Hindlimb muscle (tissue), 1 donor: ENCODE measurements at regions not wholly inside any gene's neighbourhood (a gene's known extent, or its start where the extent isn't known, plus 50 kb on each side); places are given as distances from the start of the nearest gene placed in this dataset.

ENCODE experiments used
- DNase-seq: peaks from one replicate; pipeline ENCODE4 v3.0.0-alpha.2; 2013

- no peak for DNase-seq
These were observed 140.0 kb upstream of the ST6GAL2 start for GRCh38 chr2:107025869-107026380.

DNA sequence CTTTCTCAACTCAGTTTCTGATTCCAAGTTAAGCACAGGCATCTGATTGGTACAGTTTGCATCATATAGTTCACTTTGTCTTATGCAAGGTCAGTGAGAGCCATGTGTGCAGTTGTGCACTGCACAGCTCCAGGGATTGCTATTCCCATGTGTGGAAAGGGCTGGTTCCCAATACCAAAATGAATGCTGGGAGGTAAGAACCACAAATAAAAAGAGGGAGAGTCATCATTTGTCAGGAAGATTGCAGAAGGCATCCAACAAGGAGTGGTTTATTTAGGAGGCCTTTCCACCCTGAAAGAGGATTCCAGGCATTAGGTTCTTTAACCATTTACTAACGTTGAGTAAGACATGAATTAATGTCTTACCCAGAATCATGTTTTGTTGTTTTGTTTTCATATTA is 141.2 kb upstream of the ST6GAL2 start:
- no peak for DNase-seq

GRCh38 chr2:107027810-107028209 is 141.8 kb upstream of the ST6GAL2 start:
- peak; percentile 6 for DNase-seq

DNA sequence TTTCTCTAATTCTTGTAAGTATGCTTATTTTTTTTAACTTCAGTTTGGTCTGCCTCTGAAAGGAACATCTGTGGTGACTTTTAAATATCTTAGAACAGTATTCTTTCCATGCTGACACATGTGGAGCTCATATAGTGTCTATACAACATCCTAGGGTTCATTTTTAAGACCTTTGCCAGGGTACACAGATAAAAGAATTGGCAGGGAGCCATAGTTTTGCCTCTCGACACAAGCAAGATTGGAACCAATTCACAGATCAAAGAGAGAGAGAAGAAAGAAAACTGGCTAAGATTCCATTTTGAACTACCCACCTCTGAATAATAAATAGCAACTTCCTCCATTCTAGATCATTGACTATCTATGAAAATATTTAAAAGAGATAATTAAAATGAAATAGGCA is 142.7 kb upstream of the ST6GAL2 start:
- no peak for DNase-seq

- no peak for DNase-seq
These were observed 150.3 kb upstream of the ST6GAL2 start for GRCh38 chr2:107036293-107036692.

DNA sequence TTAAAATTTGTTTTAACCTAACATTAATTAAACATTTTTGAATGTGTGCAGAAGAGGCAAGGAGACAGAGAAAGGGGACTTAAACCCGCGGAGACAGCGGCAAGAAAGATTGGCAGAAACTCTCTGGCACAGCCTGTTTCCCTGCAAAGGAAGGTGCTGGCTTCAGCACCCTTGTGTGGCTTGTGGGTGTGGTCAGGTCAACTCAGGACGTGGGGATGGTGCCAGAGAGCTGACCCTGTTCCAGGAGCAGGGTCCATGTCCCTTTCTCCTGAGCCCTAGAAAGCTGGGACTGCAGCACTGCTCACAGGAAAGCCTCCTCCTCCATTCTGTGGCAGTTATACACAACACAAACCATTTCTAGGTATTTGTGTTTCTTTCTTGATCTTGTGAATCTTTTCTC is 176.2 kb upstream of the ST6GAL2 start:
- no peak for DNase-seq

DNA sequence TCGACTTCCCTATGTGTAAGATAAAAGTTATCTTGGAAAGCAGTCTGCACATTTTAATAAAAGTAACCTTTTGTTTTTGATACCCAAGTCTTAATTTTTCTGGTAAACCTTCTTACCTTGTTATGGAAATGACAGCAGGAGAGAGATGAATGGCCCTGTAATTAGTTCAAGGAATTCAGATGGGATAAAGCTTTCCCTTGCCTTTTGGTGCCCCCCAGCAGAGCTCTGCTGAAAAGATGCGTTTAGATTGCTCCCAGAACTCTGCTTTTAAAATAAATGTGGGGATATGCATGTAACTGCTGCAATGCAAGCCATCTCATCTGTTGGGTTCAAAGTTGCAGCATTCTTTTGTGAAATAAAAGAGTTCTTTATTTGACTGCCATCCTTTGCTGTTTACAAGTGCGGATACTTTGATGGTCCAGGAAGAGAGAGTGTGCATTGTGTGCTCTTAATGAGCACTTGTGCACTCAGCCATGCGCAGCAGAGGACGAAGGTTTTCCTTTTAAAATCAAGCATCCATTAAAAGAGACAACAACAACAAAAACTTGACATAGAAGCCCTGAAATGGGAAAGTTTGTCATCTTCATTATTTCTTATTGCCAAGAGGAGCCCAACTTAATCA is 176.7 kb upstream of the ST6GAL2 start:
- DNase-seq, result no peak

GRCh38 chr2:107063228-107063627 is 177.3 kb upstream of the ST6GAL2 start:
- DNase-seq, result no peak

DNA sequence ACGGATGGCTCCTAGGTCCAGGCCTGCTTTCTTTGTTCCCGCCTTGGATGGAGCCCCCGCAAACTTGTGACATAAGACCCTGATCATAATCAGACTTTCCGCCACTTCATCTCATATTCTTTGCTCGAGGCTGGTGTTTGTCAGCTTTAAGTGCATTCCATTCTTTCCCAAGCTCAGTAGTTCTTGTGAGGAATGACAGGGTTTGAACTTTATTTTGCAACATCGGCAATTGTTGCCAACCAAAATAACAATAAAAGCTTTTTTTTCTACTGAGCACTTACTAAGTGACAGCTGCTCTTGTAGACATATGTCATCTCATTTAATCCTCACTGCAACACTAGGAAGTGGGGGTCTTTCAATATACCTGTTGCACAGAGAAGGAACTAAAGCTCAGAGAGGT is 178.8 kb upstream of the ST6GAL2 start:
- DNase-seq, result no peak

- DNase-seq, result no peak
These were observed 182.3 kb upstream of the ST6GAL2 start for GRCh38 chr2:107068069-107068916.

- no peak for DNase-seq
These were observed 183.9 kb upstream of the ST6GAL2 start for GRCh38 chr2:107069890-107070289.

DNA sequence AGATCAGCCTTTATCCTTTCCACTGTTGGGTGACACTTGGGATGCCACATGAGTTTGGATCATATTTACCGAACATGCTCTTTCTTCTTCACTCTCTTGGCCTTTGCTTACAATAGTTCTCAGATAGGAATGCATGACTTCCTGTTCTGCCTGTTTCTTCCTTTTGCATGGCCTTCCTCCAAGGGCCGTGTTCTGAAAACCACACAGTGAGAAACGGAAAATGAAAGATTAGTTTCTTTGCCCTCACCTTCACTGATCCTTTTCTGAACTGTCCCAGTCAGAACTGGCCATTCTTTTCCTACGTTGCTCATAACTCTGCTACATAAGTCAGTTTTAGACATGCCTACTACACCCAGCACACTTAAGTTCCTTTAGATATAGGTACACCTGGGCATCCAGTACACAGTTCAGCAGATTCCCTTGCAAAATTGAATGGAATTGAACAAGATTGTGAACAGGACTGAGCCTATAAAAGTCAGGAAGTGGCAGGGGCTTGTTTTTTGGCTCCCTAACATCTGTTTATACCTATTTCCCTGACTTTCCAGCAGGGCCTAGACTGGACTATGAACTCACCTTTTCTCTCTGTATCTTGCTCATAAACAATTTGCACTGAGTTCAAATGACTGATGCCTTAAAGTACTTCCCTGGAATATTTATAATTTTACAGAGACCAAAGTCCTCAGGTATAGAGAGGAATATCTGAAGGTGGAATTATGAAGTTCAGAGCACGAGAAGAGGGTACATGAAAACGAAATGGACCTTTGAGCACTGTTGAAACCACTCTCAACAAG is 186.4 kb upstream of the ST6GAL2 start:
- no peak for DNase-seq

DNA sequence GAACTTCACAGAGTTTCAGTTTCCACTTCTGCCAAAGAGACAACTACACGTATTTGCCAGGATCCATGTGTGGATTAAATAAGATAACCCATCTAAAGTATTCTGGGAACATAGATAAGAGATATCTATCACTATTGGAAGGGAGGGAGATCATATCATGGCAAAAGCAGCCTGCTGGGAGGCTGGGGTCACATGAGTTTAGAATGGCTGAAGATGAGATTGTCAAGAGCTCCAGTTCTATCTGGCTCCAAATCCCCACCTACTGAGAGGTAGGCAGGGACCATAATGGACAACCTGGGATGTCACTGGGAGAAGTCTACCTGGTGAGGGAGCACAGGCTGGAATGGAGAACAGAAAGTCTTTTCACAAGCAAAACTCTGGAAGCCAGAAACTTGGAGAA is 192.6 kb upstream of the ST6GAL2 start:
- no peak for DNase-seq

DNA sequence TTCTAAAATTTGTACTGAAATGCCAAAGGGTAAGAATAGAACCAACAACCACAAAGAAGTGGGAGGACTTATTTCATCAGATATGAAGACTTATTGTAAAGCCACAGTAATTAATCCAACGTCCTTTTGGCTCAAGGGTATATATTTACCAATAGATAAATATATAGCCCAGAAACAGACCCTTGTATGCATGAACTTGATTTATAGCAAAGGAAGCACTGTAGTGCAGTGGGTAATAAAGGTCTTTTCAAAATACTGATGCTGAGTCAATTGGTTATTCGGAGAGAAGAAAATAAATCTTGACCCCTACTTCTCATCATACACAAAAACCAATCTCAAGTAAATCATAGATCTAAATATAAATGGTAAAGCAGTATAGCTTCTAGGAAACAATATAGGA is 200.5 kb upstream of the ST6GAL2 start:
- no peak for DNase-seq

GRCh38 chr2:107088156-107088555 is 202.2 kb upstream of the ST6GAL2 start:
- no peak for DNase-seq

- no peak for DNase-seq
These were observed 205.3 kb upstream of the ST6GAL2 start for GRCh38 chr2:107091163-107091864.

GRCh38 chr2:107093426-107093957 is 207.5 kb upstream of the ST6GAL2 start:
- no peak for DNase-seq

DNA sequence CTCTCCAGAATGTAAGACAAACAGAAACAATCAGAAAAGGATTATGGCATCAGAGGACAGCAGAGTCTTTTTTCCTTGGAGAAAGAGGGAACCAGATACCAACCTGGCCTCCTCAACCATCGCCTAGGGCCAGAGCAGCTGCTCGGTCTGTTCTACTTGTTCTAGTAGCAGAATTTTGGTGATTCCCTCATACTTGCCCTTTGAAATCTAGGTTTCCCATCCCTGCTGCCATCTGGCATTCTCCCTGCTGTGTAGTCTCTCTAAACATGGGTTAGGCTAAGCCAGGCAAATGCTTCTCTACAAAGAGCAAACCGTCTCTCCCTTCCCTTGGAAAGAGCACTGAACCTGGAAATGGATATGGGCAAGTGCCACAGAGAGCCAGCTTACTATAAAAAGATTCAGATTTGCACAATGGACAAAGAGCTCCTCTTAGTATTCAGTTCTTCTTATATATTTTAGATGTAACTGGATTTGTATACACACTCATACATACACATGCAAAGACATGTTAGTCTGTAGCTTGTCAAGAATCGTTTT is 208.6 kb upstream of the ST6GAL2 start:
- no peak for DNase-seq

GRCh38 chr2:107102176-107102575 is 216.2 kb upstream of the ST6GAL2 start:
- DNase-seq, result no peak

- DNase-seq, result no peak
These were observed 221.4 kb upstream of the ST6GAL2 start for GRCh38 chr2:107107351-107107750.

- no peak for DNase-seq
These were observed 222.6 kb upstream of the ST6GAL2 start for GRCh38 chr2:107108556-107108955.

DNA sequence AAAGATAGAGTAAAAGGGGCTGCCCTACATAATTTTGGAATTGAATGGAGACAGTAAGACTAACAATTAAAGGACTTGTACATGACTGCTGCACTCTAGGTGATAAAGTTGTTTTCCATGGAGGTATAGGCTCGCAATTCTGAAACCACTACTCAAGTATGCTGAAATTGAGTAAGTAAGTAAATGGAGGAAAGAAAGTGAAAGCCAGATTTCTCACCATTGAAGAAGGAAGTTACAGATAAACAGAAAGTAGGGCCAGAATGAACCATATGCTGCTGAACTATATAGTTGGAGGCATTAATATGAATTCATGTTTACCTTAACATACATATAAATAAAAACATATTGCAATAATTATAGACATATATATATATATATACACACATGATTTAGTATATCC is 225.7 kb upstream of the ST6GAL2 start:
- no peak for DNase-seq
